ENCODE measurements at regions not wholly inside any gene's neighbourhood (a gene's known extent, or its start where the extent isn't known, plus 50 kb on each side); places are given as distances from the start of the nearest gene placed in this dataset.

GRCh38 chr1:181179279-181179986, 90.9 kb downstream of the IER5 start:
- no peak overlapping the region for H3K4me3 ChIP-seq (ENCODE audit: control insufficient read depth in 2 of 3, extremely low read depth in 1 of 3, insufficient read depth in 2 of 3, low read depth in 1 of 3, low read length in 3 of 3)
- H4K20me1 ChIP-seq (ENCODE audit: control insufficient read depth, extremely low read depth, insufficient read depth, low read length), result no peaks in the 10 kb centered on the region
- no peak overlapping the region for H3K9ac ChIP-seq (ENCODE audit: control insufficient read depth, extremely low read depth, insufficient read depth, low read length)
- dilution Hi-C loops (cut with MboI; ENCODE audit: extremely low pct_ligation_motif_present, low sequenced_read_pairs), result no loop called here
- H2AFZ ChIP-seq (ENCODE audit: control insufficient read depth, low read length), result no peak overlapping the region
- no peaks in the 10 kb centered on the region for H3K79me2 ChIP-seq (ENCODE audit: control insufficient read depth, insufficient read depth, low read length)
- H3K9me3 ChIP-seq (ENCODE audit: control insufficient read depth, low read depth, low read length), result no peaks in the 10 kb centered on the region
- H3K4me2 ChIP-seq (ENCODE audit: control insufficient read depth, extremely low read depth, insufficient read depth, low read depth, low read length), result no peak overlapping the region
- H3K27ac ChIP-seq (ENCODE audit: control insufficient read depth, insufficient read depth, low read length), result no peak overlapping the region
- TF ChIP-seq CTCF (optimal IDR thresholded peaks at IDR 0.05 in 1 of 3, IDR thresholded peaks at IDR 0.05 in 1 of 3, conservative IDR thresholded peaks at IDR 0.05 in 1 of 3; ENCODE audit: extremely low read depth in 1 of 3, insufficient read depth in 2 of 3, low read length in 3 of 3) (no peak), EZH2 (IDR thresholded peaks at IDR 0.05; ENCODE audit: low read length) (no peak)
- H3K36me3 ChIP-seq (ENCODE audit: control insufficient read depth in 2 of 2, extremely low read depth in 1 of 2, insufficient read depth in 2 of 2, low read length in 2 of 2), result no peaks in the 10 kb centered on the region
- peaks cover 8% of the 10 kb centered on the region for H3K27me3 ChIP-seq (ENCODE audit: control insufficient read depth, extremely low read depth, insufficient read depth, low read length)
- FAIRE-seq (no peak), DNase-seq (ENCODE audit: low read depth, low spot score) (no peak)
- no peaks in the 10 kb centered on the region for H3K9me1 ChIP-seq (ENCODE audit: control insufficient read depth, extremely low read depth, insufficient read depth, low read length)
- H3K4me1 ChIP-seq (ENCODE audit: control insufficient read depth, extremely low read depth, insufficient read depth, low read length), result no peaks in the 10 kb centered on the region

GRCh38 chr1:181179987-181180365, 91.5 kb downstream of the IER5 start:
- no peaks in the 10 kb centered on the region for H3K36me3 ChIP-seq (ENCODE audit: control insufficient read depth in 2 of 2, extremely low read depth in 1 of 2, insufficient read depth in 2 of 2, low read length in 2 of 2)
- H3K4me2 ChIP-seq (ENCODE audit: control insufficient read depth, extremely low read depth, insufficient read depth, low read depth, low read length), result no peak overlapping the region
- H3K9me3 ChIP-seq (ENCODE audit: control insufficient read depth, low read depth, low read length), result no peaks in the 10 kb centered on the region
- H3K79me2 ChIP-seq (ENCODE audit: control insufficient read depth, insufficient read depth, low read length), result no peaks in the 10 kb centered on the region
- H3K4me1 ChIP-seq (ENCODE audit: control insufficient read depth, extremely low read depth, insufficient read depth, low read length), result no peaks in the 10 kb centered on the region
- H2AFZ ChIP-seq (ENCODE audit: control insufficient read depth, low read length), result no peak overlapping the region
- H3K27ac ChIP-seq (ENCODE audit: control insufficient read depth, insufficient read depth, low read length), result no peak overlapping the region
- no peaks in the 10 kb centered on the region for H4K20me1 ChIP-seq (ENCODE audit: control insufficient read depth, extremely low read depth, insufficient read depth, low read length)
- H3K9me1 ChIP-seq (ENCODE audit: control insufficient read depth, extremely low read depth, insufficient read depth, low read length), result no peaks in the 10 kb centered on the region
- no peak for DNase-seq (ENCODE audit: low read depth, low spot score)
- H3K4me3 ChIP-seq (ENCODE audit: control insufficient read depth in 2 of 3, extremely low read depth in 1 of 3, insufficient read depth in 2 of 3, low read depth in 1 of 3, low read length in 3 of 3), result no peak overlapping the region
- dilution Hi-C loops (cut with MboI; ENCODE audit: extremely low pct_ligation_motif_present, low sequenced_read_pairs), result no loop called here
- TF ChIP-seq EZH2 (IDR thresholded peaks at IDR 0.05; ENCODE audit: low read length) (no peak), CTCF (optimal IDR thresholded peaks at IDR 0.05 in 1 of 3, IDR thresholded peaks at IDR 0.05 in 1 of 3, conservative IDR thresholded peaks at IDR 0.05 in 1 of 3; ENCODE audit: extremely low read depth in 1 of 3, insufficient read depth in 2 of 3, low read length in 3 of 3) (no peak)
- no peak for FAIRE-seq
- no peak overlapping the region for H3K9ac ChIP-seq (ENCODE audit: control insufficient read depth, extremely low read depth, insufficient read depth, low read length)
- peaks cover 8% of the 10 kb centered on the region for H3K27me3 ChIP-seq (ENCODE audit: control insufficient read depth, extremely low read depth, insufficient read depth, low read length)
